Mesenchymal stem cell (in vitro differentiated cells and primary cell): ENCODE measurements at regions not wholly inside any gene's neighbourhood (a gene's known extent, or its start where the extent isn't known, plus 50 kb on each side); places are given as distances from the start of the nearest gene placed in this dataset.

ENCODE experiments used
- DNase-seq: peaks from one replicate; pipeline ENCODE4 v3.0.0-alpha.2; 2013
- H2AFZ ChIP-seq: one replicate; pipeline ENCODE4 v1.6.1; 2013; ENCODE audit warnings: low read depth, mild to moderate bottlenecking, control low read depth, inconsistent platforms, low read length, moderate library complexity
- H2AK5ac ChIP-seq: 2 replicates; pipeline ENCODE4 v1.6.1; 2013; ENCODE audit warnings: low read length, moderate library complexity, mild to moderate bottlenecking, inconsistent platforms; ENCODE audit not compliant: severe bottlenecking
- H2BK120ac ChIP-seq: one replicate; pipeline ENCODE4 v1.6.1; 2013; ENCODE audit warnings: low read depth, mild to moderate bottlenecking, inconsistent platforms, low read length, moderate library complexity
- H2BK12ac ChIP-seq, 2 experiments: one replicate each; pipeline ENCODE4 v1.6.1; 2013; ENCODE audit warnings: inconsistent platforms in 2 of 2, low read length in 2 of 2, mild to moderate bottlenecking in 2 of 2, moderate library complexity in 2 of 2, control low read depth in 1 of 2
- H2BK15ac ChIP-seq: one replicate; pipeline ENCODE4 v1.6.1; 2013; ENCODE audit warnings: mild to moderate bottlenecking, low read depth, inconsistent platforms; ENCODE audit not compliant: poor library complexity, severe bottlenecking
- H2BK5ac ChIP-seq: 2 replicates; pipeline ENCODE4 v1.6.1; 2013; ENCODE audit warnings: low read depth, mild to moderate bottlenecking, low read length, control low read depth, inconsistent platforms; ENCODE audit not compliant: poor library complexity, severe bottlenecking
- H3K14ac ChIP-seq, 2 experiments: one replicate each; pipeline ENCODE4 v1.6.1; 2013; ENCODE audit warnings: inconsistent platforms in 2 of 2, low read length in 2 of 2, control low read depth in 1 of 2, mild to moderate bottlenecking in 1 of 2, moderate library complexity in 1 of 2
- H3K18ac ChIP-seq, 2 experiments: one replicate each; pipeline ENCODE4 v1.6.1; 2013; ENCODE audit warnings: inconsistent platforms in 2 of 2, low read length in 2 of 2, control low read depth in 1 of 2, low read depth in 1 of 2, mild to moderate bottlenecking in 1 of 2
- H3K23ac ChIP-seq, 2 experiments: one replicate each; pipeline ENCODE4 v1.6.1; 2013; ENCODE audit warnings: inconsistent platforms in 2 of 2, low read length in 2 of 2, mild to moderate bottlenecking in 2 of 2, moderate library complexity in 2 of 2, control low read depth in 1 of 2
- H3K27ac ChIP-seq: 2 replicates; pipeline ENCODE4 v1.5.1; 2013; ENCODE audit warnings: mild to moderate bottlenecking, moderate library complexity, low read length, control low read depth, inconsistent platforms; ENCODE audit not compliant: poor library complexity, severe bottlenecking
- H3K27me3 ChIP-seq, 2 experiments: 2 replicates each; pipeline versions ENCODE4 v1.6.1 to v1.7.0; 2013; ENCODE audit warnings: low read length in 2 of 2, mild to moderate bottlenecking in 2 of 2, moderate library complexity in 2 of 2, control low read depth in 1 of 2, inconsistent platforms in 1 of 2; ENCODE audit not compliant: control insufficient read depth in 1 of 2, insufficient read depth in 1 of 2
- H3K36me3 ChIP-seq, 2 experiments: 2 replicates each; pipeline versions ENCODE4 v1.6.1 to v1.7.0; 2013; ENCODE audit warnings: low read length in 2 of 2, control low read depth in 1 of 2, inconsistent platforms in 1 of 2, low read depth in 1 of 2, mild to moderate bottlenecking in 1 of 2; ENCODE audit not compliant: insufficient read depth in 2 of 2, control insufficient read depth in 1 of 2
- H3K4ac ChIP-seq, 2 experiments: one replicate each; pipeline ENCODE4 v1.6.1; 2013; ENCODE audit warnings: inconsistent platforms in 2 of 2, low read length in 2 of 2, mild to moderate bottlenecking in 2 of 2, moderate library complexity in 2 of 2, control low read depth in 1 of 2, low read depth in 1 of 2
- H3K4me1 ChIP-seq: 2 replicates; pipeline ENCODE4 v1.6.1; 2013; ENCODE audit warnings: low read depth, low read length, control low read depth; ENCODE audit not compliant: control insufficient read depth, insufficient read depth
- H3K4me2 ChIP-seq: 2 replicates; pipeline ENCODE4 v1.6.1; 2013; ENCODE audit warnings: low read length, mild to moderate bottlenecking, inconsistent platforms; ENCODE audit not compliant: poor library complexity, severe bottlenecking
- H3K4me3 ChIP-seq, 2 experiments: 2 replicates each; pipeline versions ENCODE4 v1.5.1 to v1.7.0; 2013; ENCODE audit warnings: low read length in 2 of 2, mild to moderate bottlenecking in 2 of 2, control low read depth in 1 of 2, low read depth in 1 of 2; ENCODE audit not compliant: insufficient read depth in 1 of 2
- H3K79me1 ChIP-seq: replicated peaks from 2 replicates; pipeline ENCODE4 v1.6.1; 2013; ENCODE audit warnings: mild to moderate bottlenecking, control low read depth, low read length, inconsistent platforms; ENCODE audit not compliant: poor library complexity, severe bottlenecking
- H3K9ac ChIP-seq: 2 replicates; pipeline ENCODE4 v1.7.0; 2013; ENCODE audit warnings: mild to moderate bottlenecking, low read length, moderate library complexity
- H3K9me3 ChIP-seq: 2 replicates; pipeline ENCODE4 v1.7.0; 2013; ENCODE audit warnings: mild to moderate bottlenecking, low read length; ENCODE audit not compliant: control insufficient read depth
- H4K8ac ChIP-seq: one replicate; pipeline ENCODE4 v1.6.1; 2013; ENCODE audit warnings: inconsistent platforms, mild to moderate bottlenecking, low read length, moderate library complexity
- H4K91ac ChIP-seq: one replicate; pipeline ENCODE4 v1.6.1; 2013; ENCODE audit warnings: mild to moderate bottlenecking, low read length, inconsistent platforms
- WGBS: methylation state at CpG from one replicate; pipeline ENCODE4 v1.1.7; 2013; ENCODE audit warnings: mixed read lengths; 5-methylcytosine and 5-hydroxymethylcytosine counted together

DNA sequence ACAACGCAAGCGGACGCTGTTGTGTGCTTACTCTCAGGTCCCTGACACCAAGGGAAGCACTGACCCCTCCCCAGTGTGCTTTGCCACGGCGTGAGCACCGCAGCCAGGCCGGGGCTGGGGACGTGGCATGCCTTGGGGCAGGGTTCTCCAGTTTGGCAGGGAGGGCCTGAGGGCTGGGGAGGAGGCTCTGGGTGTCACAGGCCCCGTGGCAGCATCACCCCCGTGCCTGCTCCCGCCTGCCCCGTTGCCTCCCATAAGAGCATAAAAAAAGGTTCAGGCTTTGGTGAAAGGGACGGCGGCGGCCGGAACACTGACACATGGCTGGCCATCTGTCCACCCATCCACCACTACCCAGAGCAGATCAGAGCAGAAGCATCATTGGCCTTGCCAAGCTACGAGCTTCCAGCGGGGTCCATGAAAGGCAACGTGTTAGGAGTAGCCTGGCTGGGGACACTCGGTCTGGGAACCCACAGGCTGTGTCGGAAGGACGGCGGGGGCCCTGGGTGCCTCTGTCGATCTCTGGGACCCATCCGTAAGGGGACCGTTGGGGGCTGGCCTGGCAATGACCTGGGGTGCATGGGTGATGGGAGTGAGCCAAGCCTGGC lies 183.0 kb downstream of the IGLL1 start:
- no peak overlapping the region for H4K91ac ChIP-seq

DNA sequence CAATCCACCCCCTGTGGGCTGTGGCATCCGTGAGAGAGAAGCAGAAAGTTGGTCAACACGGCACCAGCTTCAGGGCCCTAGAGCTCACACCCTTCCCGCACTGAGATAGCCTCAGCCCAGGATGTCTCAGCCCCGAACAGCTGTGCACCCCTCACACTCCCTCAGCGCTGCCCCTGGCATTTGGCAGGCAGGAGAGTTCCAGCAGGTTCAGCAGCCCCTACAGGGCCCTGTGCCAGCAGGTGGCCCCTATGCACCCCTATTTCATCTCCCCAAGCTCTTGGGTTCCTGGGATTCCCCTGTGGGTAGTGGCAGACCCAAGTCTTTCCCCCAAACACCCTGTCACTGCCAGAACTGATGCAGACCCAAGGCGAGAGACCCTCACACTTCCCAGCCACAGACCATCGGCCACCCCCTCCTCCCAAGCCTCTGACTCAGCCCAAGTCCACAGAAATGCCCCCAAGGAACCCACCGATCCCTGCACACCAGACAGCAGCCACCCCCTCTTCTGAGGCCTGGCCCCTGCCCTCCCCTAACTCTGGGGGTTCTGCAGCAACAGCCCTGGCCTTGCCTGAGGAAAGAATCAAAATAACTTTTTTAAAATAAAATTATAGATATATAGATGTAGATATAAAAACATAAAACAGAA lies 183.6 kb downstream of the IGLL1 start:
- WGBS: 87% methylated on average over 8 of the region's 8 CpGs
- no peak overlapping the region for H2BK12ac ChIP-seq
- no peak overlapping the region for H3K14ac ChIP-seq
- no peak overlapping the region for H3K27ac ChIP-seq
- H3K18ac ChIP-seq: no peak overlapping the region
- no peak overlapping the region for H2BK15ac ChIP-seq
- no peak overlapping the region for H4K8ac ChIP-seq
- H3K27me3 ChIP-seq: no peaks in the 10 kb centered on the region
- no peak overlapping the region for H3K4me3 ChIP-seq
- no peak overlapping the region for H3K4me2 ChIP-seq
- no peak overlapping the region for H3K23ac ChIP-seq
- H2AK5ac ChIP-seq: no peak overlapping the region
- H3K4ac ChIP-seq: no peak overlapping the region
- no peaks in the 10 kb centered on the region for H3K9me3 ChIP-seq
- no peak overlapping the region for H3K9ac ChIP-seq
- no peaks in the 10 kb centered on the region for H3K79me1 ChIP-seq
- no peak for DNase-seq
- peaks cover 12% of the 10 kb centered on the region for H3K4me1 ChIP-seq
- H2AFZ ChIP-seq: no peak overlapping the region
- H2BK120ac ChIP-seq: no peak overlapping the region
- no peak overlapping the region for H2BK5ac ChIP-seq
- H3K36me3 ChIP-seq: no peaks in the 10 kb centered on the region
- H4K91ac ChIP-seq: no peak overlapping the region

More for the DNA sequence above, 183.0 kb downstream of the IGLL1 start:
- Histone ChIP-seq H3K4me2 (no peak overlapping the region), H2BK15ac (no peak overlapping the region), H2BK120ac (no peak overlapping the region), H2AFZ (no peak overlapping the region), H3K4me1 (peaks cover 17% of the 10 kb centered on the region), H3K9me3 (no peaks in the 10 kb centered on the region), H3K4ac (no peak overlapping the region), H3K4me3 (no peak overlapping the region), H3K79me1 (no peaks in the 10 kb centered on the region), H3K27ac (no peak overlapping the region), H3K36me3 (no peaks in the 10 kb centered on the region), H2AK5ac (no peak overlapping the region), H3K27me3 (peaks cover 0 to 2% of the 10 kb centered on the region in 2 experiments), H4K8ac (no peak overlapping the region), H3K18ac (no peak overlapping the region), H2BK12ac (no peak overlapping the region), H3K9ac (no peak overlapping the region), H2BK5ac (no peak overlapping the region), H3K14ac (no peak overlapping the region), H3K23ac (no peak overlapping the region)
- no peak for DNase-seq
- WGBS: 90% methylated on average over 26 of the region's 26 CpGs

DNA sequence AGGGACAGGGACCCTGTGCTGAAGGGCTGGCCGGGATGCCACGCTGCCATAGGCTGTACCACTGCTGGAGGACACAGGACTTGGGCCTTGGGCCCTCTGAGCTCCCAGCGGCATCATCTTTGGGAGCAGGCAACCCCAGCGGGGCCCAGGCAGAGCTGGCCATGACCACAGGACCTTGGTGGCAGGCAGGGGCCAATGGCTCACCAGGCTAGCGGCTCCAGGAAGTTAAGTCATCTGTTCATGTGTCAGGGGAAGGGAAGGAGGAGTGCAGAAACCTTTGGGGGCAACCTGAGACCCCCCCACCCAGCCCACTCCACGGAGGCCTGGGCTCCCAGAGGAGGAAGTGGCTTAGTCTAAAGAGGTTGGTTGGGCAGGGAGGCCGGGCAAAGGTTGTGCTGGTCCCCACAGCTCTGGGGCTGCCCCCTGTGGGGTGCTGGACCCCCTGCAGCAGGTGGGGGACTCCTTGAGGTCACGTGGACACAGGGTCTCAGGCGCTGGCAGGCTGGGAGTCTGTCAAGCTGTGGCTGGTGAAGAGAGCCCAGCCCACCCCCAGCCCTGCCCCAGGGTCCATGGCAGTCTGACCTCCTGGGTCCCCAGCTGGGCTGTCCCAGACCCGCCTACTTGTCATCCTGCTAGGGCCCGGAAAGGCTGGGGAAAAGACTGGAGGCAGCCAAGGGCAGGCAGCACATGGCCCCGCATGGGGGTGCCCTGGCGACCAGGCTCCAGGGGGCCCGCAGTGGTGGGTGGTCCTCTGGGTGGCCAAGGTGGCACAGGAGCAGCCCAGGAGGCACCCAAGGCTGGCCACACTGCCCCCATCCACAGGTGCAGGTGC lies 184.3 kb downstream of the IGLL1 start:
- H2AK5ac ChIP-seq: no peak overlapping the region
- no peak overlapping the region for H2BK12ac ChIP-seq
- H2BK120ac ChIP-seq: no peak overlapping the region
- H3K18ac ChIP-seq: no peak overlapping the region
- no peaks in the 10 kb centered on the region for H3K36me3 ChIP-seq
- no peak for DNase-seq
- no peak overlapping the region for H2BK15ac ChIP-seq
- no peak overlapping the region for H3K9ac ChIP-seq
- H3K27me3 ChIP-seq: no peaks in the 10 kb centered on the region
- H3K4me3 ChIP-seq: no peak overlapping the region
- H3K9me3 ChIP-seq: no peaks in the 10 kb centered on the region
- H3K14ac ChIP-seq: no peak overlapping the region
- WGBS: 77% methylated on average over 13 of the region's 14 CpGs
- no peak overlapping the region for H3K23ac ChIP-seq
- H3K79me1 ChIP-seq: no peaks in the 10 kb centered on the region
- H2AFZ ChIP-seq: no peak overlapping the region
- no peak overlapping the region for H4K8ac ChIP-seq
- peaks cover 4% of the 10 kb centered on the region for H3K4me1 ChIP-seq
- no peak overlapping the region for H4K91ac ChIP-seq
- no peak overlapping the region for H3K27ac ChIP-seq
- H2BK5ac ChIP-seq: no peak overlapping the region
- H3K4ac ChIP-seq: no peak overlapping the region
- H3K4me2 ChIP-seq: no peak overlapping the region
